Choroid plexus epithelial cell (primary cell): ENCODE measurements at regions not wholly inside any gene's neighbourhood (a gene's known extent, or its start where the extent isn't known, plus 50 kb on each side); places are given as distances from the start of the nearest gene placed in this dataset.

Experiments used
- DNase-seq: peaks from one replicate; pipeline ENCODE4 v3.0.0-alpha.2; 2010; ENCODE audit warnings: low read depth
- H3K4me3 ChIP-seq: 2 replicates; pipeline ENCODE4 v1.5.1; 2011; ENCODE audit warnings: low read depth, mild to moderate bottlenecking, control low read depth, low read length, moderate library complexity
- CTCF ChIP-seq: conservative IDR thresholded peaks from 2 replicates; pipeline ENCODE4 v1.5.1; 2011; ENCODE audit warnings: low read depth, mild to moderate bottlenecking, control low read depth, inconsistent platforms, low read length, moderate library complexity

DNA sequence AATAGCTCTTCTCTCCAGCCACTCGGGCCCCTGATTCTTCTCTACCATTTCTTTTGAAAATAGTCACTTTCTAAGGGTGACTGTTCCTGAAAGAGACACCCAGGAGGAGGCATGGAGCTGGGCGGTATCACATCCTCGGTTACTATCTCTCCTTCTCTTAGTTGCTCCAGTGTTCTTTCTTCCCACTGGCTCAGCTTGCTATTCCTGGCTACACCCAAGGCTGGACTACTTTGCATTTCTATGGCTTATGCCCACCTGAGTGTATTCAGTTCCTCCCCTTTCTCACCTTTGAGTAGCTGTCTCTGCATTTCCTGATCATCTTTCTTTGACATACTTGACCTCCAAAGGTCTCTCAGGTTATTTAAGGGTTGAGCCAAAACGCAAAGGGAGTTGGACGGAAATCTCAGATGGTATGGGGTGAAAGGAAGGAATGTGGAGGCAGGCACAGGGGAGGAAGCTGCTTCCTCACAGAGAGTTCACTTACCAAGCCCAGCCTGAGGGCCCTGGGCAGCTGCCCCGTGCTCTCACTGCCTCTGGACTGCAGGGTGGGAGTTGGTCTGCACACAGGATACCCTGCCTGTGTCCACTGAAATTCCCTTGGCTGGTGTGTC, 155.7 kb downstream of the SNX19 start:
- no peak overlapping the region for H3K4me3 ChIP-seq
- TF ChIP-seq CTCF = no peak
- no peak for DNase-seq

- TF ChIP-seq CTCF = no peak
- peak; percentile 16 for DNase-seq
- H3K4me3 ChIP-seq = no peak overlapping the region
Observed at GRCh38 chr11:130761560-130762220, 154.6 kb downstream of the SNX19 start.

DNA sequence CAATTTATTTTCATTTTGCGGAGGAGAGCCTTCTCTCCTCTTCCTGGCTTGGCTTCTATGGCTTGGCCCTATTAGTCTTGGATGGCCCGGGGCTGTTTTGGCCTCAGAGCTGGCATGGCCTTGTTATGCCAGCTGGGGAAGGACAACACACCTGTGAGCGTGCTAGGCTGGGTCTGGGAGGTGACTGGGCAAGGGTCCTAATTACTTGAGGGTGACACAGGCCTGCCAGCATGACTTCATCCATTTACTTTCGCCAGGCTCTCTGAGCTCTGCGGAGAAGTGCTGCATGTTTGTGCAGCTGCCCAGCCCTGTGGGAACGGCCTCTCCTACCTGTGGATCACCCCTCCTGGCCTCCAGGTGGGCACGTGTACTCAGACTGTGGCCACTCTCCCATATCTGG, 153.6 kb downstream of the SNX19 start:
- no peak overlapping the region for H3K4me3 ChIP-seq
- no peak for DNase-seq
- no peak for TF ChIP-seq CTCF

DNA sequence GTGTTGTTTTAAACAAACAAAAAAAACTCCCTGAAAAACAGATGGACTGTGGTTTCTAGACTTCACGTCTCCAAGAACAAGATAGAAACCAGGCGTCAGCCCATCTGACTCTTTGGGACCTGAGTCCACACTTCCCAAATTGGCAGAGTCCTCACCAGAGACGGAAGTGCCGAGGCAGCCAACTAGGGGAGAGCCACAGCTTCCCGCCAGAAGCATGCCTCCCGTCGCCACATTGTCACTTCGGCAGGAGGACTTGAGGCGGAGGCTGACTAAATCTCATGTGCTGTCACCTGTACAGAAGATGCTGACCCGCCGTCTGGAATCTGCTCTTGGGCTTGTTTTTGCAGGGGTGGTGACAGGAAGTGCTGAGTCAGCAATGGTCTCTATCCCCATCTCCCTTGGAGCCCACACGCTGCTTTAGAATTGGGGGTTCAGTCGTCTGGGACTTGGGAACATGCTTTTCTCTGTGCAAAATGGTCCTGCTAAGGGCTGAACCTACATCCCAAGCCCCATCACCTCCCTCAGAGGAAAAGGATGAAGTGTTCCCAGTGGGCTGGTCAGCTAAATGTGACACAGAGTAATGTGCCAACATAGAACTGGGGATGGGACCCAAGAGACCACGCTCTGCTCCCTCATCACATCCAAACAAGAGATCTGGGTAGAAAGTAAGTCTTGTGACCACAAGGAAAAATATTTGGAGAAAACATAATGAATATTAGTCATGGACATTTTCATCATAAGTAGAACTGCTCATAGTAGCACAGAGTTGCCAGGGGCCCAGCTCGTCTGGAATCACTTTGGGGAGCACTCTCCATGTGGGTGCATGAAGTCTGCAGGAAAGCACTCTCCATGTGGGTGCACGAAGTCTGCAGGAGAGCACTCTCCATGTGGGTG, 152.9 kb downstream of the SNX19 start:
- no peak for DNase-seq
- H3K4me3 ChIP-seq = no peak overlapping the region
- no peak for TF ChIP-seq CTCF

DNA sequence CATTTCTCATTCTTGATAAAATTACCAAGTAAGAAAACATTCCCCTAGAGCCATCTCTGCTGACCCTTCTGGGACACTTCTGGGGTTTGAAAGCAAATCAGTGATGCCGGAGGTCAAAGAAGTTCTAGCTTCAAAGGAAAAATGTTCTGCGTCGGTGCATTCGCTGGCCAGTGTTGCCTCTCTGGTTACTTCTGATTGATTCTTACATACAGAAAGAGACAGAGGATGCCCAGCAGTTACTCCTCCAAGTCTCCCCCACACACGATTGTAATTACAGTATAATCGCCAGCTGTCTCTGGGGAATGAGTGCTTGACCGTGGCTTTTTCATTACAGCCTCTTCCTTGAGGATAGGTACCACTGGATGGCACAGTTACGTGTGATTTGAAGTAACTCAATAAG, 150.9 kb downstream of the SNX19 start:
- no peak for TF ChIP-seq CTCF
- H3K4me3 ChIP-seq = no peak overlapping the region
- no peak for DNase-seq

- TF ChIP-seq CTCF = no peak
- no peak overlapping the region for H3K4me3 ChIP-seq
- DNase-seq = no peak
Observed at GRCh38 chr11:130765951-130766649, 150.2 kb downstream of the SNX19 start.
